ENCODE measurements at regions not wholly inside any gene's neighbourhood (a gene's known extent, or its start where the extent isn't known, plus 50 kb on each side); places are given as distances from the start of the nearest gene placed in this dataset.
"Not testable (repeated sequence)": the region's sequence is repeated elsewhere in the genome, so short reads cannot be mapped to it uniquely, and the experiment has no call there.

- DNase-seq (ENCODE audit: low read depth) = no peak
Observed at GRCh38 chr12:61574339-61574738, 685.9 kb upstream of the USP15 start.

- DNase-seq (ENCODE audit: low read depth) = no peak
Observed at GRCh38 chr12:61584943-61585342, 675.3 kb upstream of the USP15 start.

- not testable (repeated sequence) for DNase-seq (ENCODE audit: low read depth)
Observed at GRCh38 chr12:61590864-61591263, 669.3 kb upstream of the USP15 start.

GRCh38 chr12:61610143-61610542, 650.1 kb upstream of the USP15 start:
- no peak for DNase-seq (ENCODE audit: low read depth)

GRCh38 chr12:61629702-61630101, 630.5 kb upstream of the USP15 start:
- DNase-seq (ENCODE audit: low read depth) = no peak

- DNase-seq (ENCODE audit: low read depth) = no peak
Observed at GRCh38 chr12:61646639-61647038, 613.6 kb upstream of the USP15 start.

GRCh38 chr12:61647566-61647965, 612.6 kb upstream of the USP15 start:
- no peak for DNase-seq (ENCODE audit: low read depth)

- no peak for DNase-seq (ENCODE audit: low read depth)
Observed at GRCh38 chr12:61652265-61652664, 607.9 kb upstream of the USP15 start.

- no peak for DNase-seq (ENCODE audit: low read depth)
Observed at GRCh38 chr12:61654698-61655097, 605.5 kb upstream of the USP15 start.

GRCh38 chr12:61655241-61655640, 605.0 kb upstream of the USP15 start:
- DNase-seq (ENCODE audit: low read depth) = no peak

GRCh38 chr12:61667676-61668075, 592.5 kb upstream of the USP15 start:
- DNase-seq (ENCODE audit: low read depth) = no peak

- DNase-seq (ENCODE audit: low read depth) = no peak
Observed at GRCh38 chr12:61676520-61676919, 583.7 kb upstream of the USP15 start.

- no peak for DNase-seq (ENCODE audit: low read depth)
Observed at GRCh38 chr12:61687407-61687806, 572.8 kb upstream of the USP15 start.

- no peak for DNase-seq (ENCODE audit: low read depth)
Observed at GRCh38 chr12:61694214-61694613, 566.0 kb upstream of the USP15 start.

GRCh38 chr12:61701471-61701870, 558.7 kb upstream of the USP15 start:
- DNase-seq (ENCODE audit: low read depth) = no peak

GRCh38 chr12:61706783-61707182, 553.4 kb upstream of the USP15 start:
- no peak for DNase-seq (ENCODE audit: low read depth)

GRCh38 chr12:61713121-61713520, 547.1 kb upstream of the USP15 start:
- no peak for DNase-seq (ENCODE audit: low read depth)

- no peak for DNase-seq (ENCODE audit: low read depth)
Observed at GRCh38 chr12:61717986-61718385, 542.2 kb upstream of the USP15 start.

- DNase-seq (ENCODE audit: low read depth) = no peak
Observed at GRCh38 chr12:61739925-61740324, 520.3 kb upstream of the USP15 start.

GRCh38 chr12:61750604-61751003, 509.6 kb upstream of the USP15 start:
- DNase-seq (ENCODE audit: low read depth) = no peak

GRCh38 chr12:61754214-61754613, 506.0 kb upstream of the USP15 start:
- DNase-seq (ENCODE audit: low read depth) = no peak

GRCh38 chr12:61757831-61758505, 502.2 kb upstream of the USP15 start:
- DNase-seq (ENCODE audit: low read depth) = no peak

- no peak for DNase-seq (ENCODE audit: low read depth)
Observed at GRCh38 chr12:61758661-61759060, 501.5 kb upstream of the USP15 start.

- no peak for DNase-seq (ENCODE audit: low read depth)
Observed at GRCh38 chr12:61765926-61766325, 494.3 kb upstream of the USP15 start.

GRCh38 chr12:61780435-61780834, 479.8 kb upstream of the USP15 start:
- DNase-seq (ENCODE audit: low read depth) = no peak

Data from HS-27A (cell line).